Upper lobe of left lung (tissue), 4 donors: ENCODE measurements at regions not wholly inside any gene's neighbourhood (a gene's known extent, or its start where the extent isn't known, plus 50 kb on each side); places are given as distances from the start of the nearest gene placed in this dataset.

Experiments
- CTCF ChIP-seq, 6 experiments: fragments of 450-650 bp in 4 of 6; fragments of 200-600 bp in 2 of 6; sonication (generic) in 2 of 6; IDR thresholded peaks; one replicate each; pipeline ENCODE4 v1.5.1; 2016 to 2019; ENCODE audit warnings: antibody characterized with exemption in 6 of 6
- EP300 ChIP-seq, 4 donors: sonication (generic); formaldehyde crosslinking; IDR thresholded peaks; one replicate each; pipeline ENCODE4 v1.5.1; 2017; ENCODE audit warnings: antibody characterized with exemption in 4 of 4, control low read depth in 2 of 4
- POLR2A ChIP-seq, 4 donors: fragments of 450-650 bp; IDR thresholded peaks; one replicate each; pipeline ENCODE4 v1.5.1; 2016 to 2017; ENCODE audit warnings: antibody characterized with exemption in 4 of 4, mild to moderate bottlenecking in 2 of 4
- POLR2AphosphoS5 ChIP-seq, 2 donors: sonication (generic); formaldehyde crosslinking; IDR thresholded peaks; one replicate each; pipeline ENCODE4 v1.5.1; 2017; ENCODE audit warnings: antibody characterized with exemption in 2 of 2

DNA sequence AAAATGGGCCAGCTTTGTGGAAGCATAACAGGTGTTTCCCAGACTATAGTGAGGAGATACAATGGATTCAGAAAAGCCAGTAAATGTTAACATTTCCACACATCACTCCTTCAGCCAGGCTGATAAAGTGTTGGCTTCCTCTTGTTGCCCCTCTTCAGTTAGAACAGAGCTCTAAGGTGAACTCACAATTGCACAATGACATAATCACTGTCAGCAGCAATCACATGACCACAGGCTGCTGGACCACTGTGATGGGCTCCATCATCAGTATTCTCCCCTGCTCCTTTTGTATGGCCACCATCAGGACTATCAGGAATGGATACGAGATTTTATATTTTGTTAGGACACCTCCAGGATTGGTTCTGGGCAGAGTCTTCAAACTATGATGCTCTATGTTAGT, 849.4 kb upstream of the GHITM start:
- TF ChIP-seq CTCF (IDR thresholded peaks at IDR 0.05) (no peak), POLR2A (IDR thresholded peaks at IDR 0.05) (no peak), EP300 (IDR thresholded peaks at IDR 0.05) (no peak), POLR2AphosphoS5 (IDR thresholded peaks at IDR 0.05) (no peak)
